B cell (primary cell): ENCODE measurements at regions not wholly inside any gene's neighbourhood (a gene's known extent, or its start where the extent isn't known, plus 50 kb on each side); places are given as distances from the start of the nearest gene placed in this dataset.

Source experiments
- EZH2 ChIP-seq: IDR thresholded peaks from 2 replicates; pipeline ENCODE4 v1.6.1; 2012; ENCODE audit warnings: borderline replicate concordance, low read depth, mild to moderate bottlenecking, moderate library complexity, low read length; ENCODE audit not compliant: insufficient read depth, poor library complexity, severe bottlenecking
- TF ChIP-seq, protein P1 (sequence below): fragments of 200-600 bp; IDR thresholded peaks from one replicate; pipeline ENCODE4 v1.8.0; 2022; ENCODE audit warnings: antibody characterized with exemption, mild to moderate bottlenecking

DNA sequence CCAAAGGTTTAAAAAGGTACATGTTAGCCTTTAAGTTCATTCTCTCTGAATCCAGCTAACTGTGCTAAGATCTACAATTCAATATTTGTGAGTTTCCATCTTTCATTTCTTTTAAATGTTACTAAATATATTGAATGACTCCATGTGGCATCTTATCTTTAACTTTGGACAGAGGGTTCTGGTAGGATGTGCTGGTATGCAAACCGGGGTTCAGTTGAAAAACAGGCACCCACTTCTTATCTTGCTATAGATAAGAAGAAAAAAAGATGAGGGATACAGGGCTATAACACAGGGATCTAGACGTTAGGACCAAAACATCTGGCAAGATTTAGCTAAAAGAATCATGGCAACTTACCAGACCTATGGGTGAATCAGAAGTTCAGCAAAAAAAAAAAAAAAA is 538.3 kb downstream of the EDEM1 start:
- TF ChIP-seq, protein P1, sequence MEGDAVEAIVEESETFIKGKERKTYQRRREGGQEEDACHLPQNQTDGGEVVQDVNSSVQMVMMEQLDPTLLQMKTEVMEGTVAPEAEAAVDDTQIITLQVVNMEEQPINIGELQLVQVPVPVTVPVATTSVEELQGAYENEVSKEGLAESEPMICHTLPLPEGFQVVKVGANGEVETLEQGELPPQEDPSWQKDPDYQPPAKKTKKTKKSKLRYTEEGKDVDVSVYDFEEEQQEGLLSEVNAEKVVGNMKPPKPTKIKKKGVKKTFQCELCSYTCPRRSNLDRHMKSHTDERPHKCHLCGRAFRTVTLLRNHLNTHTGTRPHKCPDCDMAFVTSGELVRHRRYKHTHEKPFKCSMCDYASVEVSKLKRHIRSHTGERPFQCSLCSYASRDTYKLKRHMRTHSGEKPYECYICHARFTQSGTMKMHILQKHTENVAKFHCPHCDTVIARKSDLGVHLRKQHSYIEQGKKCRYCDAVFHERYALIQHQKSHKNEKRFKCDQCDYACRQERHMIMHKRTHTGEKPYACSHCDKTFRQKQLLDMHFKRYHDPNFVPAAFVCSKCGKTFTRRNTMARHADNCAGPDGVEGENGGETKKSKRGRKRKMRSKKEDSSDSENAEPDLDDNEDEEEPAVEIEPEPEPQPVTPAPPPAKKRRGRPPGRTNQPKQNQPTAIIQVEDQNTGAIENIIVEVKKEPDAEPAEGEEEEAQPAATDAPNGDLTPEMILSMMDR: no peak
- TF ChIP-seq EZH2: no peak
